HG03432 (cell line): ENCODE measurements at regions not wholly inside any gene's neighbourhood (a gene's known extent, or its start where the extent isn't known, plus 50 kb on each side); places are given as distances from the start of the nearest gene placed in this dataset.
"Not testable (repeated sequence)": the region's sequence is repeated elsewhere in the genome, so short reads cannot be mapped to it uniquely, and the experiment has no call there.

Experiments
- ATAC-seq: cut with Tn5 transposase; IDR thresholded peaks from one replicate; pipeline ENCODE4 v1.9.1; 2021; ENCODE audit warnings: mild to moderate bottlenecking, moderate library complexity; ENCODE audit not compliant: unreplicated experiment

GRCh38 chr12:54799966-54800365 is 54.4 kb upstream of the MUCL1 start:
- ATAC-seq: not testable (repeated sequence)

DNA sequence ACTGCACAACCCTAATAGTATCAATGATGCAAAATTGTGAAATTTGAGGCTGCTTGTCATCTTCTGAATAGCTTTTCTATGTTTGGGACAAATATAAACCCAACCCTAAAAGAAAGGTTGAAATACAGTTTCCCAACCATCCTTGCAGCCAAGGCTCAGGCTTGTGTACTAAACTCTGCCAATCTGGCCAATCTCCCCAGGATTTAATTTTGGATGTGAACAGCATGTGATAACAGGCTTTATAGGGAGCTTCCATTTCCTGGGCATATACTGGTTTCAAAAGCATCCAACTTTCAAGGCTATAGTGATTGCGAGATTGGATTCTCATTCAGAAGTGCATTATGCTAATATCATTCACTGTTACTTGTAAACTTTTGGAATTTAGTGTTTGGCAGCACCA is 55.7 kb upstream of the MUCL1 start:
- ATAC-seq: no peak

DNA sequence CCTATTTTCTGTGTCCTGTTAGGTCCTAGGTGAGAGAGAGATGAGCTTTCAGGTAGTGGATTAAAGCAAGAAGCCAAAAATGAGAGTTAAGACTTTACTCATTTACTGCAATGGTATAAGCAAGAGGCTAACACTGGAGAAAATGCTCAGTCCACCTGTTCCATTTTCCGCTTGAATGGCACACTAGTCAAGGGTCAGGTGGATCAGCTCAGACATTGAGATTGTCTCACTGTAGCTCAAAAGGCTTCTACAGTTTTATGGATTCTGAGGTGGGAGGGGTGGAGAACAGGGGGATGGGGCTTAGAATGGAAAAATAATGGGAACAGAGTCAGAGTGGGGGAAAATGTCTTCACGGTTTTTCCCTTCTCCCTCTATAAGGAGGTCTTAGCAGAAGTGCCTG is 57.3 kb upstream of the MUCL1 start:
- ATAC-seq: no peak

- no peak for ATAC-seq
Measured at GRCh38 chr12:54795644-54796043, 58.7 kb upstream of the MUCL1 start.

GRCh38 chr12:54786081-54786480 is 68.2 kb upstream of the MUCL1 start:
- no peak for ATAC-seq

GRCh38 chr12:54784115-54784514 is 70.2 kb upstream of the MUCL1 start:
- no peak for ATAC-seq

- not testable (repeated sequence) for ATAC-seq
Measured at GRCh38 chr12:54777031-54777430, 77.3 kb upstream of the MUCL1 start.

DNA sequence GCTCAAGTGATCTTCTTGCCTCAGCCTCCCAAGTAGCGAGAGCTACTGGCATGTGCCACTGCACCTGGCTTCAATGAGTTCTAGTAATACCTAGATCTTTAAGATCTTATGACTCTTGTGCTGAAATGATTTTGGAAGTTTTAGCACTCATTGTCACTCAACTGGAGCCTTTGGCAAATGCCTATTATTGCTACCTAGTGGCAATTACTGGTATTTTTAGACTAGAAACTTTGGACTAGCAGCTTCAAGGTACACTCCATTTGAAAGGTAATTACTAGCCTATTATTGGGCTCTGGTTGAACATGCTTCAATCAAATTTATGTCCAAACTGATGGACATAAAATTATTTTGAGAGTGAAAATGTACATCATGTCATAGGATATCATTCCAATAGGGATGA is 80.7 kb upstream of the MUCL1 start:
- no peak for ATAC-seq

DNA sequence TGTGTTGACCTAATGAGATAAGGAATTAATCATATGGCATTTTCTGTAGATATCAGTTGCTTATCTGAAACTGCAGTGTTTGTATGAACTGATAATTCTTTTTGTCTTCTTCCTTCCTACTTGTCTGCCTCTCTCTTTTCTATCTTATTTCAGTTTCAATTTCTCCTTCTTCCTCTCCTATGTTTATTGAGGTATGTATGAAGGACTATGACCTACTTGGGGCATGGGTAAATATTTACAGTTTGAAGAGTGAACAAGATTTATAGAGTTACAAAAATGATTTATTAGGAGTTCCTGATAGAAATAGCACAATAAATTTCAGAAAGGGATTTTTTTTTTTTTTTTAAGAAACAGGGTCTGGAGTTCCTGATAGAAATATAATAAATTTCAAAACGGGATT is 88.7 kb upstream of the MUCL1 start:
- ATAC-seq: no peak

- no peak for ATAC-seq
Measured at GRCh38 chr12:54762390-54762789, 91.9 kb upstream of the MUCL1 start.

- ATAC-seq: no peak
Measured at GRCh38 chr12:54759751-54760150, 94.6 kb upstream of the MUCL1 start.

GRCh38 chr12:54751493-54751892 is 102.8 kb upstream of the MUCL1 start:
- no peak for ATAC-seq

- ATAC-seq: peak; percentile 74
Measured at GRCh38 chr12:54749191-54749818, 101.1 kb upstream of the DCD start.

- ATAC-seq: no peak
Measured at GRCh38 chr12:54744590-54744989, 96.4 kb upstream of the DCD start.

DNA sequence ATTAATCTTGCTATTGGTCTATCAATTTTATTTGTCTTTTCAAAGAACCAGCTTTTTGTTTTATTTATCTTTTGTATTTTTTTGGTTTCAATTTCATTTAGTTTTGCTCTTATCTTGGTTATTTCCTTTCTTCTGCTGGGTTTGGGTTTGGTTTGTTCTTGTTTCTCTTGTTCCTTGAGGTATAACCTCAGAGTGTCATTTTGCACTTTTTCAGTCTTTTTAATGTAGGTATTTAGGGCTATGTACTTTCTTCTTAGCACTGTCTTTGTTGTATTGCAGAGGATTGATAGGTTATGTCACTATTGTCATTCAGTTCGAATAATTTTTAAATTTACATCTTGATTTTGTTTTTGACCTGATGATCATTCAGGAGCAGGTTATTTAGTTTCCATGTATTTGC is 92.7 kb upstream of the DCD start:
- ATAC-seq: no peak

DNA sequence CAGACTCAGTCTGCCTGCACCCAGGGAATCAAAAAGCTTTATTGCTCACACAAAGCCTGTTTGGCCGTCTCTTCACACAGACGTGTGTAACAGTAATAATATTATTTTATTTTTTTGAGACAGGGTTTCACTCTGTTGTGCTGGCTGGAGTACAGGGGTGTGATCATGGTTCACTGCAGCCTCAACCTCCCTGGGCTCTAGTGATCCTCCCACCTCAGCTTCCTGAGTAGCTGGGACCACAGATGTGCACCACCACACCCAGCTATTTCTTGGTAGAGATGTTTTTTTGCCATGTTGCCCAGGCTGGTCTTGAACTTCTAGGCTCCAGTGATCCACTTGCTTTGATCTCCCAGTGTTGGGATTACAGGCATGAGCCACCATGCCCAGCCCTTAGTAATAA is 88.4 kb upstream of the DCD start:
- ATAC-seq: no peak

DNA sequence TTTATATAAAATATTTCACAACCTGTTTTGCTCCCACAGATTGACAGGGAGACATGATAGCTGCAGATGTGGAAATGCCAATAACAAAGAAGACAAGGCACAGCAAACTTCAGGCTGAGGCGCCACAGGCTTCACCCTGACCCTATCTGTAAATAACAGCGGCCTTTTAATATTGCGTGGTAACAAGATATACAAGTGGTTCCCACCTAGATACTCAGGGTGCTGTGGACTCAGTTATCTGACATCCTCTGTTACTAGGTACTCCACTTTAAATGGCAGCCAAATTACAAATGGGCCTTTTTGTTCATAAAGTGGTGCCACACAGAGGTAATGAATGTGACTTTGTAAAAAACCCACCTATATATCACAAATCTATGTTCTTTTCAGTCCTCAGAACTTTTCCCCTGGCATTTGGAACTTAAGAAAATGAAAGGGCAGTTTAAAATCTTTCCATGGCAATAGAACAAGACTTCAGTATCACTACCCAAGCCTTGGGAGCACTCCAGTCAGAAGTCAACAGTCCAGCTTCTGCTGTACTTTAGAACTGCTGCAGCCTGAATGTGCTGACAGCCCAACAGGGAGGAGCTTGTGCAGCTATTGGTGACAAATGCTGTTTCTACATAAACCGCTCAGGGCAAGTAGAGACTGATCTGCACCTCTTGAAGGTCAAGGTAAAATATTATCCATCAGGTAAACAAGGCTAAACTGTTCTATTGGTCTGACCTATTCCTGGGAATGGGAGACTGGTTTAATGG is 86.2 kb upstream of the DCD start:
- ATAC-seq: no peak

DNA sequence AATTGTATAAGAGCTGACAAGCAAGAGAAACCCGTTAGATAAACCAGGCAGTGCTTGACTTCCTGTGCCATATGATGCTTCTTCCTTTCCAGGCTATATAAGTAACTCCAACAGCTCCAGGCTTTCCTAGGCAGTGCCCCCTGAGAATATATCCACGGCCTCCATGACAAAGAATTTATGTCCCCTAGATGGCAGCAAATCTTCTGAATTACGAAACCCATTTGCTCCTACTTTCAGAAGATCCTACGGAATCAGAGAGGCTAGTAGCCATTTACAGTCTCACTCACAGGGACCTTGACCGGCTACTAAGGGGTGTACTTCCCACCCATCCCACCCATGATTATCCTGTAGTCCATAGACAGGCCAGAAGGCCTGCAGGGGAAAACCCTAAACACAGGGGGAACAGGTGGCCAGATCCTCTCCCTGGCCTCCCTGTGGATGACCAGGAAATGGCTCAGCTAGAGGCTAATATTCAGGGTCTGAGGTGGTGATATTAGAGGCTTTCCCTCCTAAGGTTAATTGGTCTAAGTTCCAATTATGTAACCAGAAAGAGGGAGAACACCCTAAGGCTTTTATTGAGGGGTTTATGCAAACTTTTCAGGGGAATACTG is 77.2 kb upstream of the DCD start:
- no peak for ATAC-seq

DNA sequence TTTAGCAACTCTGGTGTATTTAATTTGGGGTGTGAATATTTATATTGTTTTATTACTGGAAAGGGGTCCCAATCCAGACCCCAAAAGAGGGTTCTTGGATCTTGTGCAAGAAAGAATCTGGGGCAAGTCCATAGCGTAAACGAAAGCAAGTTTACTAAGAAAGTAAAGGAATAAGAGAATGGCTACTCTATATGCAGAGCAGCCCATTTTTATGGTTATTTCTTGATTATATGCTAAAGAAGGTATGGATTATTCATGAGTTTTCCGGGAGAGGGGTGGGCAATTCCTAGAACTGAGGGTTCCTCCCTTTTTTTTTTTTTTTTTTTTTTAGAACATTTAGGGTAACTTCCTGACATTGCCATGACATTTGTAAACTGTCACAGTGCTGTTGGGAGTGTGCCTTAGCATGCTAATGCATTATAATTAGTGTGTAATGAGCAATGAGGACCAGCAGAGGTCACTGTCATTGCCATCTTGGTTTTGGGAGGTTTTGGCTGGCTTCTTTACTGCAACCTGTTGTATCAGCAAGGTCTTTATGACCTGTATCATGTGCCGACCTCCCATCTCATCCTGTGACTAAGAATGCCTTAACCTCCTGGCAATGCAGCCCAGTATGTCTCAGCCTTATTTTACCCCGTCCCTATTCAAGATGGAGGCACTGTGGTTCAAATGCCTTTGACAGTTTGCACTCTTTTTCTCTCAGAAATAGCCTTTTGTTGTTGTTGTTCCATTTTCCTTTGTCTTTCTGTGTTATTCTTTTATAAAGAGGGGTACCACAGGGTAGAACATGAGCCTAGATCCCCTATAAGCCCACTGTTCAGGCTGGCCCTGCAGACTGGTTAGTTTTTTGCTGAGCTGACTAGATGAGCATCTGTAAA is 75.5 kb upstream of the DCD start:
- ATAC-seq: peak; percentile 79

GRCh38 chr12:54721312-54721711 is 73.1 kb upstream of the DCD start:
- ATAC-seq: no peak

DNA sequence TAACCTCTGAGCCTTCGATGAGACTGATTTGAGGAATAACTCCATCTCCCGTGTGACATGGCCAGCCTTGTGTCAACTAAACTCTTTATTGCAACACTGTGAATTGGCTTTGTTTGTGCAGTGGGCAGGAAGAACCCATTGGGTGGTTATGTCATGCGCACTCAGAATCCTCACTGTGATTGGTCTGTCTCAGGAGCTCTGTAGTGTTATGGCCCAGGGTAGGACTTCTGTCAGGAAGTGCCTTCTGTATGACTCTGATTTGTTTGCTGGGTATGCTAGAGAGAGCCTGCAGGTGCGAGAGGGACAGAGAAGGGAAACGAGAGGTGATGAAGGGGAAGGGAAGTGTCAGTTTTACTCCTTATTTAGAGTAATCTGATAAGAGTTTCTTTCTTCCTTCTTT is 71.5 kb upstream of the DCD start:
- ATAC-seq: no peak
